ENCODE measurements at regions not wholly inside any gene's neighbourhood (a gene's known extent, or its start where the extent isn't known, plus 50 kb on each side); places are given as distances from the start of the nearest gene placed in this dataset.

- no peak for DNase-seq (ENCODE audit: low read depth)
- no peak overlapping the region for H3K4me3 ChIP-seq (ENCODE audit: control insufficient read depth, low read depth, low read length)
- TF ChIP-seq CTCF (conservative IDR thresholded peaks at IDR 0.05; ENCODE audit: control insufficient read depth, insufficient read depth, low read depth, low read length) = no peak
Measured at GRCh38 chr3:10597733-10598132, 92.3 kb upstream of the ATP2B2 start.

GRCh38 chr3:10599017-10599416 is 93.6 kb upstream of the ATP2B2 start:
- H3K4me3 ChIP-seq (ENCODE audit: control insufficient read depth, low read depth, low read length) = no peak overlapping the region
- no peak for TF ChIP-seq CTCF (conservative IDR thresholded peaks at IDR 0.05; ENCODE audit: control insufficient read depth, insufficient read depth, low read depth, low read length)
- no peak for DNase-seq (ENCODE audit: low read depth)

- H3K4me3 ChIP-seq (ENCODE audit: control insufficient read depth, low read depth, low read length) = no peak overlapping the region
- no peak for TF ChIP-seq CTCF (conservative IDR thresholded peaks at IDR 0.05; ENCODE audit: control insufficient read depth, insufficient read depth, low read depth, low read length)
- DNase-seq (ENCODE audit: low read depth) = no peak
Measured at GRCh38 chr3:10599444-10599843, 94.1 kb upstream of the ATP2B2 start.

GRCh38 chr3:10600296-10600714 is 94.9 kb upstream of the ATP2B2 start:
- no peak for TF ChIP-seq CTCF (conservative IDR thresholded peaks at IDR 0.05; ENCODE audit: control insufficient read depth, insufficient read depth, low read depth, low read length)
- no peak overlapping the region for H3K4me3 ChIP-seq (ENCODE audit: control insufficient read depth, low read depth, low read length)
- DNase-seq (ENCODE audit: low read depth) = no peak

- H3K4me3 ChIP-seq (ENCODE audit: control insufficient read depth, low read depth, low read length) = no peak overlapping the region
- no peak for DNase-seq (ENCODE audit: low read depth)
- no peak for TF ChIP-seq CTCF (conservative IDR thresholded peaks at IDR 0.05; ENCODE audit: control insufficient read depth, insufficient read depth, low read depth, low read length)
Measured at GRCh38 chr3:10600726-10601125, 95.3 kb upstream of the ATP2B2 start.

- H3K4me3 ChIP-seq (ENCODE audit: control insufficient read depth, low read depth, low read length) = no peak overlapping the region
- TF ChIP-seq CTCF (conservative IDR thresholded peaks at IDR 0.05; ENCODE audit: control insufficient read depth, insufficient read depth, low read depth, low read length) = no peak
- no peak for DNase-seq (ENCODE audit: low read depth)
Measured at GRCh38 chr3:10601151-10601856, 95.9 kb upstream of the ATP2B2 start.

- DNase-seq (ENCODE audit: low read depth) = no peak
Measured at GRCh38 chr3:10601857-10602230, 96.5 kb upstream of the ATP2B2 start.

More at GRCh38 chr3:10601857-10602230, 96.5 kb upstream of the ATP2B2 start:
- H3K4me3 ChIP-seq (ENCODE audit: control insufficient read depth, low read depth, low read length) = no peak overlapping the region
- TF ChIP-seq CTCF (conservative IDR thresholded peaks at IDR 0.05; ENCODE audit: control insufficient read depth, insufficient read depth, low read depth, low read length) = no peak
